Limb (tissue), 2 donors: ENCODE measurements at regions not wholly inside any gene's neighbourhood (a gene's known extent, or its start where the extent isn't known, plus 50 kb on each side); places are given as distances from the start of the nearest gene placed in this dataset.
A peak's percentile ranks its signal among the peaks of the same experiment; 100 is the strongest.
"Not testable (repeated sequence)": the region's sequence is repeated elsewhere in the genome, so short reads cannot be mapped to it uniquely, and the experiment has no call there.

ENCODE experiments used
- DNase-seq, 2 donors: peaks; one replicate each; pipeline ENCODE4 v3.0.0-alpha.2; 2016; ENCODE audit errors: extremely low spot score in 2 of 2

DNA sequence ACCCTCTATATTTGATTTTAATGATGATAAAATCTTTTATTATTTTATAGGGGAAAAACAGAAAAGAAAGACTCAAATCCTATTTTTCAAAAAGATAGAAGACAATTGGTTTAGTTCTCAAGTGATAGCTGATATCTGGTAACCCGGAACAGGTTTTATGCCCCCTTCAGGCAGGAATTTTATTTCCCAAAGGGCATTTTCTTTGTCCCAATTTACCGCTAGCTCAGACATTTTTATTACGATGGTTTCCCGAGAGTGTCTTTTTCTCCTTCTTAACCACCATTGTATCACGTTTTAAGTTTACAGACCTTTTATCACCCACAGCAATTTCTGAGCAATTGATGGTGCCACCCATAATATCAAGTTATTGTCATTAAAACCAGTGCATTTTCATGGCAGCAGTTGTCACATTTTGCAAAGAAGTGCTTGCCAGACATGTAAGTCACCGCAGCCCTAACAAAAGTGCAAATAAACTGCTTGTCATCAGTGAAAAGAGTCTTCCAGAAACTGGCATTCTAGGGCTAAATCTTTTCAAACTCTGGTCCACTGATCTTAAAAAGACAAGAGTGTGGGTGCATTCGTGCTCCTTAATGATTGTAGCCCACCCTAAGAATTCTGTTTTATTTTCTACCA, 204.8 kb upstream of the VCX start:
- no peak for DNase-seq

DNA sequence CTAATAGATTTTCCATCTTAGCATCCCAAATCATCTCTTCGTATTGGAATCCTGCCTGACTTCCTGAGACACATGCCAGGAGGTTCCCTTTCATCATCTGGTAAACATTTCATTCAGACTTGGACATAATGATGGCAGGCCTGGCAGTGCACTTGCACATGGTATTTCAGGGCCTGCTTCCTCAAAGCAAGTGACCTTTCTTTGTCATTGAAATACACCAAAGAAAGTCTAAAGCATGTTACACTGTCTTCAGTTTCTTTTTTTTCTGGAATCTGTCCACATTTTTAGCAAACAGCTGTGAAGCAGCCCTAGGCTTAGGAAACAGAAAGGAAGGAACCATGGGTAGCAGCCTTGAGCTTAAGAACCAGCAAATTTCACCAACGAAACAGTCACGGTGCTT, 205.9 kb upstream of the VCX start:
- peak in 1 of 2 donors; percentile 1 for DNase-seq

DNA sequence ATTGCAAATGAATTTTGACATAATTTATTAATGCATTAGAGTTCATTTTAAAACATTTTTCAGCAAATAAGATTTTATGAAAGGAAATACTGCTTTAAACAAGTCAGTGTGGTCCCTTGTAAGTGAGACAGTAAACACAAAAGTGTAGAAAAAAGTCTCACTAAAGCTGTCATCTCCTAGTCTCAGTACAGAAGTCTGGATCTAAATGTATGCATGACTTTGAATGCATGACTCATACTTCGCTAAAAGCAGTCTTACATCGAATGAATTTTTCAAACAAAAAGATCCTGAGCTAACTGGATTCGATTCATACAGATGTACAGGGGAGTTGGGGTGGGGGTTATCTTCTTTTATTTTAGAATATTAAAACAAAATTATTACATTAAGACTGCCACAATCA, 207.4 kb upstream of the VCX start:
- no peak for DNase-seq

DNA sequence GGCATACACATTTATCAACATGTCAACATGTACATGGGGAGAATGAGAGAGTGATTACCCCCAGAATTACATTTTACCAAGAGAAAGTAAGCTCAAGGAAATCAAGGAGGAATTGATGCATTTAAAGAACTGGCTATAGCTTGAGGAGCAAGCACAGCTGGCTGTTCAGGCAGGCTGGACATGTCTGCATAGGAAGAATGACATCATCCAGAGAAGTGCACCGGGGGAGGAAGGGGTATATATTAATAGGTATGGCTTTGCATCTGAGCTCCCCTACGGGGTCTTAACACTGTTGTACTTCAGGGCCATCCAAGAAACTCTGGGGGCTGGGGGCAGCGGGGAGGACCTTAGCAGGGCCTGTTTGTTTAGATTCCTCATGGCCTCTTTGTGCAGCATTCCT, 222.4 kb upstream of the VCX start:
- DNase-seq: no peak

DNA sequence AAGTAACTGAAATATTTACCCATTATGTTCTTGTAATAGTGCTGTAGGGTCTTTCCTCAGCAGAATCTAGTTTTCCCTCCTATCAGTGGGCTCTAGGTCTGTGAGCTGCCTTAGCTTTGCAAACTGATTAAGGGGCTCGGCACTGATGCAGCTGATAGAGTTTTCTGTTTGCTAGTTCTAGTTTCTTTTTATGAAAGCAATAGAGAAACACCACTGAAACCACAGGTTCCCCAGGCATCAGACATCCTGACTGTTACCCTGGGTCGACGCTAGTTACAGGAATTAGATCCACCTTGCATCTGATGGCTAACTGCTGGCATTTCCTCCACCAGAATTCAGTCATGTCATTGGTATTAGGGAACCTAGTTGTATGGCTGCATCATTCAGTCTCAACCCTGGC, 225.0 kb upstream of the VCX start:
- no peak for DNase-seq

DNA sequence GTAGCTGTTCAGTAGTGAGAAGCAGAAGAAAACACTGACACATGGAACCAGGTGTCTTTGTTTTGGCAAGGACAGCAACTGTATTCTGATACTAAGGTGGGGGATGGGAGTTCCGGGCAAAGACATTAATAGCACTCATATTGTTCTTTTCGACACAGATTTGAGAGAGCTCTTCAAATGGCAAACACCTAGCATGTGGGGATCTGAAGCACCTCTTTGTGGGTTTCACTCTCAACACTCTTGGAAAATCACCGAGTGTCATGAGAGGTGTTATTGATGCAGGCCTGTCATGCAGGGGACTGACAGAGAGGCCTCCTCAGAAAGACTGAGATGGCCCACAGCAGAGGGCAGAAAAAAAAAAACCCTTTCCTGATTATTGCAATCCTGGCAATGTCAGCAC, 228.4 kb upstream of the VCX start:
- no peak for DNase-seq

DNA sequence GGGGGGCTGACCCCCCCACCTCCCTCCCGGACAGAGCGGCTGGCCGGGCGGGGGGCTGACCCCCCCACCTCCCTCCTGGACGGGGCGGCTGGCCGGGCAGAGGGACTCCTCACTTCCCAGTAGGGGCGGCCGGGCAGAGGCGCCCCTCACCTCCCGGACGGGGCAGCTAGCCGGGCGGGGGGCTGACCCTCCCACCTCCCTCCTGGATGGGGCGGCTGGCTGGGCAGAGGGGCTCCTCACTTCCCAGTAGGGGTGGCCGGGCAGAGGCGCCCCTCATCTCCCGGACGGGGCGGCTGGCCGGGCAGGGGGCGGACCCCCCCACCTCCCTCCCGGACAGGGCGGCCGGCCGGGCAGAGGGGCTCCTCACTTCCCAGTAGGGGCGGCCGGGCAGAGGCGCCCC, 234.3 kb upstream of the VCX start:
- DNase-seq: not testable (repeated sequence)

DNA sequence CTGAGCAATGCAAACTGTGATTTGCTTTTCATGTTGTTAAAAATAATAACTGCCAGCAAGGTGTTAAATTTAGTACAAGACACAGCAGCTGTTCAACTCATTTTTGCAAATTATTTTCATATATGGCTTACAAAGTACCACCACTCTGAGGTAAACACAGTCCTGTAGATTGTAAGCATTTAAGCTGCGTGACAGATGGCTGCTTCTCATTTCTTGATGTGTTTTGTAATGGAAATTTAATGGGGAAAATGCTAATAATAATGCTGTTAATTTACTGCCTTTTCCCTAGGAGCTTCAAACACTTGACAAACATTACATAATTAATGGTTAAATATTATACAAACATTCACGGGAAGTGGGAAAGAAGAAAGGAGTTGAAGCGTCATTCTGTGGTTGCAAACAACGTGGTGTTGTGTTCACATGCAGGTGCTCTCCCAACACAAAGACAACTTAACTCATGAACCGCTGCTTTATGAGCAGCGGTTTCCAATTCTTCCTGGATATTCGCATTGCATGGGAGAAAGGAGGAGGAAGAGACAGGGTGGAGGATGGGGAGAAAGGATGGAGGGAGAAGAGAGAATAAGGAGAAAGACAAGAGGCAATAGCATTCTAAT, 236.8 kb upstream of the VCX start:
- no peak for DNase-seq

DNA sequence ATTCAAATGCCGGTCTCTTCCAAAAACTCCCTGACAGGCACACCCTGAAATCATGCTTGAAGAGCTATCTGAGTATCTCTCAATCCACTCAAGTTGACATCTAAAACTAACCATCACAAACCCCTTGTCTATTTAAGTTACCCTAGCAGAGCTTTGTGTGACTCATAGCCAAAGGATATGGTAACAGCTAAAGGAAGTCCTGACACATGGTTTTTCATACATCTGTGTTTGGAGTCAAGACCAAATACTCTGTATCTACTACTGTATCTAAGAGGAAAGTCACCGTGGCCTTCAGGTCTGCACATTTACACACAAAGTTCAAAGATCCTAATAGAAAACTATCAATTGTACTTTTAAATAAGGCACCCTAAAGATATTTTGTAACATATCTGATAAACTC, 239.6 kb upstream of the VCX start:
- no peak for DNase-seq

DNA sequence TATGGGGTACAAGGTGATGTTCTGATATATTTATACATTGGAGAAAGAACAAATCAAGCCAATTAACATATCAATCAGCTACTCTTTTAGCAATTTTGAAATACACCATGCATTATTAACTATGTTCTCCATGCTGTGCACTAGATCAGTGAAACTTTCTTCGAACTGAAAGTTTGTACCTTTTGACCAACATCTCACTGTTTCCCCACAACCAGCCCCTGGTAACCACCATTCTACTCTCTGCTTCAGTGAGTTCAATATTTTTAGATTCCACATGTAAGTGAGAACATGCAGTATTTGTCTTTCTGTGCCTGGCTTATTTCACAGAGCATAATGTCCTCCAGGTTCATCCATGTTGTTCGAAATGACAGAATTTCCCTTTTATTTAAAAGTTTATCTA, 246.1 kb upstream of the VCX start:
- no peak for DNase-seq

DNA sequence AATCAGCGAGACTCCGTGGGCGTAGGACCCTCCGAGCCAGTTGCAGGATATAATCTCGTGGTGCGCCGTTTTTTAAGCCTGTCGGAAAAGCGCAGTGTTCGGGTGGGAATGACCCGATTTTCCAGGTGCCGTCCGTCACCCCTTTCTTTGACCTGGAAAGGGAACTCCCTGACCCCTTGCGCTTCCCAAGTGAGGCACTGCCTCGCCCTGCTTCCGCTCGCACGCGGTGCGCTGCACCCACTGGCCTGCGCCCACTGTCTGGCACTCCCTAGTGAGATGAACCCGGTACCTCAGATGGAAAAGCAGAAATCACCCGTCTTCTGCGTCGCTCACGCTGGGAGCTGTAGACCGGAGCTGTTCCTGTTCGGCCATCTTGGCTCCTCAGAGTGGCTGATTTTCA, 249.6 kb upstream of the VCX start:
- not testable (repeated sequence) for DNase-seq

DNA sequence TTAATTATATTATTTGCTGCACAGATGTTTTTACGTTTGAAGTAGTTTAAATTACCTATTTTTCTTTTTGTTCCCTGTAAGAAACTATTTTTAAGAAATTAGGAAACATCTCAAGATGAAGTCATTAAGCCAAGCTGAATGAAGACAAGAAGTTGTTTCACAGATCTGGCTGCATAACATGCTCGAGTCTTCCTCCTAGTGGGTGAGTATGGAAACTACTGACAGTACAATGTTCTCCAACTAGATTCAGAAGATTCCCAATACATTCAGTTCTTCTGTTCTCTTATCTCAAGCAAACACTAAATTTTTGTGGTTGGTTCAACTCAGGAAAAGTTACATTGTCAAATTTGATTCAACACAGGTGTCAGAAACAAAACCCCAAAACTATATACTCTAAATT, 256.8 kb upstream of the VCX start:
- no peak for DNase-seq

DNA sequence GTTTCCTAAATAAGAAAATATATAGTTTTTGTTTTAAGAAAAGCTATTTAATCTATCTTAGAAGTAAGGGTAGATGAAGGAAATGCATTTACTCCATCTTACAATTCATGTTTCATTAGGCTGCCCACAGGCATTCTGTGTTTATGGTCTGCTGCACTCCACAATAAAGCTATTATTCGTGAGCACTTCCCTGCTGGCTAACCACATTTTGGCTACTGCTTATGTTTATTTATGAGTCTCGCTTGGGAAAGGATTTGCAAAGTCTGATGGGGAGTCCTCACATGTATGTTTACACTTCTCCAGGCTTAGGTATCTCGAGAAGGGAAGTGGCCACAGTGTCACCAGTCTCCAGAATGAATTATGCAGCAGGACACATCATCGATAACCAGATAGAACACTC, 260.8 kb upstream of the VCX start:
- no peak for DNase-seq

DNA sequence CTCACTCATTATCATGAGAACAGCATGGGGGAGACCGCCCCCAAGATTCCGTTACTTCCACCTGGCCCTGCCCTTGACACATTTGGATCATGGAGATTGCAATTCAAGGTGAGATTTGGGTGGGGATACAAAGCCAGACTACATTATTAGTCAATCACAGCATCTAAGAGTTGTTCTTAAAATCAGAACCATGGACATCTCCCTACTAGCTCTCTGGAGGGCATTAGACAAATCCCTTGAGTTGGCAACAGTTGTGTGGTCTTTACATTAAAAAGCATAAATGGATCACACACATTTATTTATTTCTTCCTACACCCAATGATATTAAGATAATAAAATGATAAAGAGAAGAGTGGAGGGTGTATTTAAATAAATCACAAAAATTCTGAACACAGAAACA, 262.8 kb upstream of the VCX start:
- no peak for DNase-seq

DNA sequence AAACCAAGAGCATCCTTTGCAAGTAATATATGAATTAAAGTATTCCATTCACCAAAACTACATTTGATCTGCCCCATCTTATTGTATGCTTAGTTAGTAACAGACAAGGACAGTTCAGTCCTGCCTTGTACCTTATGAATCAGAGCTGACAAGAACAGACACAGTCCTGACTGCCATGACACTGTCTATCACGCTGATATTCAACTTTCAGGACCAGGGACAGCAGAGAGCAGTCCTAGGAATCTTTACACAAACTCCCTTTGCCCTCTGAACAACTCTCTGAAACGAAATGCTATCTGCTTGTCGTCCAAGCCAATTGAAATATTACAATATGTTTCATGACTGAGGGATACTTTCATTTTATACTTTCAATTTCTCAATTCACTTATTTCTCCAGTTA, 268.6 kb upstream of the VCX start:
- peak in 1 of 2 donors; percentile 17 for DNase-seq

DNA sequence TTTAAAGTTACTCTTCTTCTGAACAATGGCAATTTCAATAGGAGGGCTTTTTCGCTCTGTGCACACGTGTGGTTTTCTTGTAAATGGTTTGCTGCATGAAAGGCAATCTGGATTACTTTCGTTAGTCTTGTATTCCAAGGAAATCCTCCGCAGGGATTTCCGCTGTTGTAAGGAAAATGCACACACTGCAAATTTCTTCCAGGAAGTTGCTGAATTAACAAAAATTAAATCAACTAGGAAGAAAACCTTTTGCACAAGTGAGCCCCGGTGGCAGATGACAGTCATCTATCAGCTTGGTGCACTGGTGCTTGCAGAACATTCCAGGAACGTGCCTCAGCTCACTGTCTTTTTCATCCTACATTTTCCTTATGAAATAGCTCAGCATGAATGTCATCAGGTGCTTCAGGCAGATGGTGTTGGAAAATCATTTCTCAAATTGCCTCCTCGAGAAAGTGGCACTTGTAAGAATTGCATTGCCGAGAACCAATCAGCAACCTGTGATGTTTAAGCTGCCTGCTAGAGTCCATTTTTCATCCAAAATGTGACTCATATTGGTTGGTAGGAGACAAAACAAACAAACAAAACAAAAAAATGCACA, 272.4 kb upstream of the VCX start:
- DNase-seq: no peak

DNA sequence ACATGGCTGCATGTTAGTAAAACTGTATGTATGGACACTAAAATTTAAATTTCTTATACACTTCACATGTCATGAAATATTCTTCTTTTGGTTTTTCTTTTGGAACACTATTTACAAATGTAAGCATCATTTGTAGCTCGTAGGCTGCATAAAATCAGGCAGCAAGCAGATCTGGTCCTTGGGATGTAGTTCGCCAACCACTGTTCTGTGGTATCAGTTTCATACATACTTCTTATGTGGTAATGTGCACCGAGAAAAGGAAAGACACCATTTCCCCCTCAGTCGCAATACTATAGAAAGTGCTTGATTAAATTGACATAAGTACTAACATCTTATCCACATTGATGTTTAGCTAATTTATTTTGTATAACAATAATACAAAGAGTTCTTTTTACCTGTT, 274.4 kb upstream of the VCX start:
- no peak for DNase-seq

DNA sequence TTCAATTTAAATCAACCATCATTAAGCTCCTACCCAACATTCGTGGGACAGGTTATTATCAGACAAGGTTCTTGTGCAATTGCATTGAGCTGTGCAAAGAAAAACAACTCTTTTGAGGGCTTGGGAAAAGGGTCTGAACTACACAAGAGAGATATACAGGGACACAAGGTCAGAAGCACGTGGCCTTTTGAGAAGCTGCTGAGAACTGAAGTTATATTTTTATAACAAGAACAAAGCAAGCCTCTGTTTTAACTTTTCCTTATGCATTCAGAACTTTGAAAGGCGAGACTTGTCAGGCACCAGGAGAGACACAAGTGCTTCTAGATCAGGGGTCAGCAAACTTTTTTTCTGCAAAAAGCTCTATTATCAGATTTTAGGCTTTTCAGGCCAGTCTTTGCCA, 274.8 kb upstream of the VCX start:
- DNase-seq: no peak

DNA sequence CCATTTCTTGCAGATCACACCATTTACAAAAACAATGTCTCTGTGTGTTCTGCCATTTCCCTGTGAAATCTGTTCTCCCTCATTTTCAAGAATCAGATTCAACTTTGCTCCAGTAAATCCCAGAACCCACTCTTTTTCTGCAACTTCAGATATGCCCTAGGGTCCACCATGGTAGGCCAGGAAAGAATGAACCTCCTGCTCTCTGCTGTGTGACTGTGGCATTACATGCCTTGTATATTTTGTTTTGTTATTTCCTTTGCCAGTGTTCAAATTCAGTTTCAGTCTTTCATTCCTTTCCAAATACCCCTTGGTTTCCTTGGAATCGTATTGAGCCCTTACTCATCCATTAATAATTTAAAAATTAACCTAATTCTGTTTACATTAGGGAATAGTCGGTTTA, 290.2 kb upstream of the VCX start:
- DNase-seq: no peak

DNA sequence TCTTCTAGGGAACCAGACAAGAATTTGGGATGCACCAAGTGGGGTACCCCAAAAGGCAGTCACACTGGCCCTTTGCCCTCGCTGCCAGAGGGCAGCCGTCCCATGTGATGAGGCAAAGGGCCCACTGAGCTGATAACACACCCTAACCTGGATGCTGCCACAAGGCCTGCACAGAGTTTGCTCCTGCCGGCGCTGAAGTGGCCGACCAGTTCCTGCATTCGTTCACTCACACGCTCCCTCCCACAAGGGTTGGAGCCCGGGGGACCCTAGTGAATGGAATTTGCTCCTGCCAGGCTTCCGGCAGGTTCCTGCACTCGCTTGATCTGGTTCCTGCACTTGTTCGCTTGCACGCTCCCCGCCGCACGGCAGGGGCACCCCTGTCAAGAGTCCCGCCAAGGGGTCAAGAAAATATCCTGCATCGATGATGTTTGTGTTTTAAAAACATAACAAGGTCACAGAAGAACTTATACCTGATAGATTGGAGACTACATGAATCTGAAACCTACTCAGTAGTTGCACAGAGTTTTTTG, 296.4 kb upstream of the VCX start:
- DNase-seq: no peak

DNA sequence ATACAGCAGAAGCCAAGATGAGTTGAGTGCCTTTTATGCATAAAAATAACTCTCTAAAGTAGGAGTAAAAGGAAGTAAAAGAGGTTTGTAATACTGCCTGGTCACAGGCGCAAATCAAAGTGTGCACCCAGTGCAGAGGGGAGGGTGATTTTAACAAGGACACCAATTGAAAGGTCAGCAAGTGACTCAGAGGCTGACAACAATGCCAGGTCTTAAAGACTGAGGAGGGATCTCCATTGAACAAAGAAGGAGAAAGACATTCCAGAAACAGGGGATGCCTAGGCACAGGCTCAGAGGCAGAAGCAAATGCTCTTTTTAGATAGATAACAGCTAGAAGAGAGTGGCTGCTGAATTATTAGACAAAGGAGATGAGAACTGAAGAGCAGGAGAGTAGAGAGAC, 297.4 kb upstream of the VCX start:
- DNase-seq: no peak

DNA sequence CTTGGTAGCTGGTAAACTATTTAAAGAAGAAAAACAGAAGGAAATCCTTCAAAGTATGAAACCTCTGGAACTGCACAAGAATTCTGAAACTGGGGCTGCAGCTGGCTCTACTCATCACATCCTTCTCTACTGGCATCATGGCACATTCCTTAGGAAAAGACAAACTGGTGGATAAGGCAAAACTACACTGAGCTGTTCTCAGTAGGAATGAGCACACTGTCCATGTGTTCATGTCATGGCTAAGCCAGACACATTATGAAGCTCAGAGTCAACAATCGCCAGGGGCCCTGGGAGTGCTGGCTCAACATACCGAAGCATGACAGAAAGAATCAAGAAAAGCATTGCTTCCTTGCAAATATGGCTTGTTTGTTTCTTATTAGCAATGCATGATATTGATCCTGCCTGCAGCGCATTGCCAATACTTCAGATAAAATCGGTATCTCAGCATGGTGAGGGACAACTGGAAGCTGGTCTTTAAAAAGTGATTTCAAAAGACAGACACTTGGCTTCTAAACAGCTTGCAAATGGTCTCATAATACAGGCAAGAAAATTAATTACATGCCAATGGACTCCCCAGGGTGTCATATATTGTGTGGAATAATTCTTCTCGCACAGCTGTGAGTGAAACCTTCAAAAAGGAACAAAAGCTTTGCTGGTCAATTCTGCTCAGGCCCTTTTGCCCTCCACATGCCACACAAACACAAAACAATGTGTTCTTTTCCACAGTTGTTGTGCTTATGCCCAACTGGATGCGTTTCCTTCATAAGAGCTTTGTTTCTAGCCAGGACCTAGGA, 300.2 kb upstream of the VCX start:
- DNase-seq: peak; percentile 7 to 20
